ENCODE measurements at regions not wholly inside any gene's neighbourhood (a gene's known extent, or its start where the extent isn't known, plus 50 kb on each side); places are given as distances from the start of the nearest gene placed in this dataset.

DNA sequence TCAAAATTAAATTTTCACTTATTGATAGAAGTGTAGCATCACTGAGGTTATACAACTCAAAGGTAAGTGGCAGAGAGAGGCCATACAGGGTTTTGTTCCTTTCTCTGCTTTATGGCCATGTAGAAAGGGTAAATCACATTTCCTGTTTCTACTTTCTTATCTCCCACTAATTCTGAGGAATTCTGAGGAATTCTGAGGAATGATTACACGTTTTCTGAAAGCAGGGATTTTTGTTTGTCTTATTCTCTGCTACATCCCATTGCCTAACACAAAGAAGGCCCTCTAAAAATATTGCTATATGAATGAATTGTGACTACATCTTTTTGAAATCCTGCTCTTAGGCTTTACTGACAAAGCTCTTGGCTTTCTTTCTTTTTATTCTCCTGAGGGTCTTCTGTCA, 516.9 kb upstream of the ZNF608 start:
- in situ Hi-C loops (cut with MboI; ENCODE audit: low sequenced_read_pairs): no loop called here

DNA sequence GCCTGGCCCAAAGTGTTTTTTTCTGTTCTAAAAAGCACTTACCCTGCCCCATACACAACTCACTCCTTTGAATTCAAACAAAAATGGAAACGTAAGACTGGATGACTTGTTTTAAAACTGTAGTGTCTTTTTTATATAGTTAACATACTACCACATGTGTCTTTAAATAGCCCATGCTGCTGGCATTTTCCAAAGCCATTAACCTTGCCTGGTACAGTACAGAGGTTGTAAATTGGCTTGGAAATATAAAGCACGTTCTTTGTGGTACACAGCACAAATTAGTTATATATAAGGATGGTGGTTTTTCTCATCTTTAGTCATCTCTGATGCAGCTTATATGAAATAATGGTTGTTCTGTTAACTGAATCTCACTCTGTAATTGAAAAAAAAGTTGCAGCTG, 519.7 kb upstream of the ZNF608 start:
- in situ Hi-C loops (cut with MboI; ENCODE audit: low sequenced_read_pairs): no loop called here

GRCh38 chr5:125267636-125268248, 521.3 kb upstream of the ZNF608 start:
- in situ Hi-C loops (cut with MboI; ENCODE audit: low sequenced_read_pairs): no loop called here

- in situ Hi-C loops (cut with MboI; ENCODE audit: low sequenced_read_pairs): no loop called here
Measured at GRCh38 chr5:125269926-125270325, 523.5 kb upstream of the ZNF608 start.

- in situ Hi-C loops (cut with MboI; ENCODE audit: low sequenced_read_pairs): no loop called here
Measured at GRCh38 chr5:125272357-125272756, 525.9 kb upstream of the ZNF608 start.

GRCh38 chr5:125274211-125274610, 527.8 kb upstream of the ZNF608 start:
- in situ Hi-C loops (cut with MboI; ENCODE audit: low sequenced_read_pairs): no loop called here

- in situ Hi-C loops (cut with MboI; ENCODE audit: low sequenced_read_pairs): no loop called here
Measured at GRCh38 chr5:125274938-125275724, 528.7 kb upstream of the ZNF608 start.

DNA sequence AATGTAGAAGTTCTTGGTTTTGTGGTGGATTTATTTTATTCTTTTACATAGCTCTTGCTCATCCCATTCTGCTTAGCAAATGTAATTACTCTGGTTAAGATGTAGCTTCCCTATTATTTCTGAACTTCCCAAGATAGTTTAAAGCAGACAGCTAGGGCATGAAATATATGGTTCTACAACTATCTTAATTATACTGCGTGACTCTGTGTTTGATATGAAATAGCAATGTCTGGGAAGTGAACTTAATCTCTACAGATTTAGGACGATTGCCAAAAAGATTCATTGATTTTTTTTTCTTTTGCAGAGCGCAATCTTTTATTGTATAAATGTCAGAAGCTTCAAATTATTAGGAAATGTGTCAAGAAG, 529.3 kb upstream of the ZNF608 start:
- in situ Hi-C loops (cut with MboI; ENCODE audit: low sequenced_read_pairs): no loop called here

DNA sequence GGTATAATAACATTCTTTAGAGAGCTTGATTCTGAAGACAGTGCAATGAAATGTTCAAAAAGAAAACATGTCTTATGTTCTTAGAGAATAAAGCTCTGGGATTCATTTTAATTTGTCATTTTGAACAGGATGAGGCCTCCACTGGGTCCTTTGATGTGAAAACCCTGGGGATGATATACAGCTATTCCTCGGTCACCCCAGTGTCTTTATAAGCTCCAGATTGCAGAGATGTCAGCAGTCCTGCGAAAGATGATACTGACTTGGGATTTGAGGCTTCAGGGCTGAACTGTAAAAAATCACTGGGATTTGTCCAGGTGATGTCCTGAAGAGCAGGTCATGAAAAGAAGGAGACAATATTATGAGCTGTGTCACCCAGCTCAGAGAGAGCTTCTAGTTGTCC, 529.7 kb upstream of the ZNF608 start:
- in situ Hi-C loops (cut with MboI; ENCODE audit: low sequenced_read_pairs): no loop called here

GRCh38 chr5:125277494-125278154, 531.2 kb upstream of the ZNF608 start:
- in situ Hi-C loops (cut with MboI; ENCODE audit: low sequenced_read_pairs): no loop called here

DNA sequence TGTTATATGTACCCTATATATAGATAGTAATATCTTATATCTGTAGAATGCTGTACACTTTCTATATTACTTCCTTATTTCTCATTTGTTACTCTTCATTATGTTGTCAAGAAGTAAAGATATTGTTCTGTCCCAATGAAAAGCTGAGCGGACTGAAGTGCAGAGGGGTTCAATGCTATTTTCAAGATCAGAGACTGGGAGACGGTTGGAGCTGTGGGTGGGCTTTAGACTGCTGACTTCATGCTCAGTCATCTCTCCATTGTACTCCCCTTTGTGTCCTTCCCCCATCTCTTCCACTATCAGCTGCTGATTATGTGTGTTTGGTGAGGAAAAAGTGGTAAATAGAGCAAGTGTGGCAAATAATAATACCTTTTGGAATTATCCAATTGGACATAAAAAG, 532.3 kb upstream of the ZNF608 start:
- in situ Hi-C loops (cut with MboI; ENCODE audit: low sequenced_read_pairs): no loop called here

- in situ Hi-C loops (cut with MboI; ENCODE audit: low sequenced_read_pairs): no loop called here
Measured at GRCh38 chr5:125281667-125282066, 535.2 kb upstream of the ZNF608 start.

DNA sequence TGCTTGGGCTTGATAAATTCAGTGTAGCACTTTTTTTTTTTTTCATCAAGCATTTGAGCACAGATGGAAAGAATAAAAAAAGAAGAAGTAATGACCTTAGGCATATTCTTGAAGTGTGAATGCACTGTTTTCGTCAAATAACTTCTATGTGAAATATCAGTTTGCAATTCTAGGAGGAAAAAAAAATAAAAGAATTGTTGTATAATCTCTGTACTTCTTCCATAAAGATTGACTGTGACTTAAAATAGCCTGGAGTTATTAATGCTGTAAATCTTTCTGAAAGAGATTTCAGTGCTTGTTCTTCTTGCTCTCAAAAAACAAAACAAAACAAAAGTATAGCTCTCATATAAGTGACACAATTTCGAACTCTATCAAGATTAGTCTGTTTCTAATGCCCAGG, 536.9 kb upstream of the ZNF608 start:
- in situ Hi-C loops (cut with MboI; ENCODE audit: low sequenced_read_pairs): no loop called here

DNA sequence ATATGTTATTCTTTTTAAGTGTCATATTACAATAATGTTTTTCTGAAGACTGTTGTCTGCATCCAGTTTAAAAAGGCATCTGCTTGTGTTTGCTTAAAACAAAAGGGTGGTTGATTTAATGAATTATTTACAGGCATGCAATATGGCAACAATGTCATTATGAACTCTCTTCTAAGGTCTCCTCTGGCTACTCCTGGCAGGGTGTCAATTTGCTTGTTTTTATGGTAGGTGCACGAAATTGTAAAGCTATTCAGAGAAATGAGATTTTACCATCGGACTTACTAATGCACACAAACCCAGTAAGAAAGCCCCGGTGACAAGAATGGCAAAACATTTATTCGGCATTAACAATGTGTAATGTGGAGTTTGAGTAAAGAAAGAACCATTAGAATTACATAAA, 539.8 kb upstream of the ZNF608 start:
- in situ Hi-C loops (cut with MboI; ENCODE audit: low sequenced_read_pairs): no loop called here

- in situ Hi-C loops (cut with MboI; ENCODE audit: low sequenced_read_pairs): no loop called here
Measured at GRCh38 chr5:125289606-125290005, 543.2 kb upstream of the ZNF608 start.

DNA sequence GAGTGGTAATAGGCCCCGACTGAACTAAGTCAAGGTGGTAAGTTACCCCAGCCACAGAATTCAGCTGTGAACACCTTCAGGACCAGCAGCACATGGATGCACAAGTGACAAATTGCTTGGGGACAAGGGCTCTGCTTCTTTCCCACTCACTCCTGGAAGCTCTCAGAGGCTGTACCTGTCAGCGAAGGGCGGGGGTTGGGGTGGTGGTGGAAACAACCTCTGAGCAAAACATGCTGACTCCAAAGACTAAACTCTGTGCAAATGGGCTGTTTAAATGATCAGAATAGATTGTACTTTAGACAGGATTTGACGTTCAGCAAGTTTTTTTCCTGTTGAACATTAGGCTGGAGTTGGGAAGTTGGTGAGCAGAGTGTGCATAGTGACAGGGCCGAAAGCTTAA, 544.5 kb upstream of the ZNF608 start:
- in situ Hi-C loops (cut with MboI; ENCODE audit: low sequenced_read_pairs): no loop called here

- in situ Hi-C loops (cut with MboI; ENCODE audit: low sequenced_read_pairs): no loop called here
Measured at GRCh38 chr5:125291447-125291846, 545.0 kb upstream of the ZNF608 start.

DNA sequence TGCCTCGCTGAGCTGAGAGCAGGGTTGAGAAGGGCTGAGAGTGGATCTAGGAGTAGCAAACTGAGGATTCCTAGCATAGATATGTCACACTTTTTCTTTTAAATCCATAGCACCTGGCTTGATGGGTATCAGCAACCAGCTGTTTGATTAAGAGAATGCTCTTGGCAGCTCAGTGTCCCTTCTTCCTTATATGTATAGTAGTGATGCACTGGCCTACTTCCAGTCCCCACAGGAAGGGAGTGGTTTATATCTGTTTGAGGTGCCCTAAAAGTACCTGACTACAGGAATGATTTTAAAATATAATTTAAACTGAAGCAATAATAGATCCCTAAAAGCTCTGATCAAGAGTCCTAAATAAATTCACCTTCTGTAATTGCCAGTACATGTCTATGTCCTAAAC, 546.8 kb upstream of the ZNF608 start:
- in situ Hi-C loops (cut with MboI; ENCODE audit: low sequenced_read_pairs): no loop called here

- in situ Hi-C loops (cut with MboI; ENCODE audit: low sequenced_read_pairs): no loop called here
Measured at GRCh38 chr5:125293726-125294125, 547.3 kb upstream of the ZNF608 start.

GRCh38 chr5:125294844-125295243, 548.4 kb upstream of the ZNF608 start:
- in situ Hi-C loops (cut with MboI; ENCODE audit: low sequenced_read_pairs): no loop called here

- in situ Hi-C loops (cut with MboI; ENCODE audit: low sequenced_read_pairs): no loop called here
Measured at GRCh38 chr5:125295405-125295872, 549.0 kb upstream of the ZNF608 start.

DNA sequence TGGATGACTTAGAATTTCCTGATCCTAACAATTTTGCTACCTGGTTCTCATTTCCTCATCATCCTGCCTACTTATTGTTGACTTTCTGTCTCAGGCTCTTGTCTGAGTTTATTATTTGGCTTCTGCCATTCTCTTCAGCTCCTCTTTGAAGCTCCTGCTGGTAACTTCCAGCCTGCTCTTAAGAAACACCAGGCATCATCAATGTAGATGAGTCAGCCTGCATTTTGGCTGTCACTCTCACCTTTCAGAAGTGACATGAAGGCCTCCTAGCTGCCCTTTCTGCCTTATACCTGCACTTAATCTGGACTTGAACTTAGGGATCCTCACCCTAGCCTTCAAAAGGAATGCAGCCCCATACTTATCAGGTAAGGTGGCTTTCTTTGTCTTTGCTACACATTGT, 551.8 kb upstream of the ZNF608 start:
- in situ Hi-C loops (cut with MboI; ENCODE audit: low sequenced_read_pairs): no loop called here
